ENCODE measurements at regions not wholly inside any gene's neighbourhood (a gene's known extent, or its start where the extent isn't known, plus 50 kb on each side); places are given as distances from the start of the nearest gene placed in this dataset.

DNA sequence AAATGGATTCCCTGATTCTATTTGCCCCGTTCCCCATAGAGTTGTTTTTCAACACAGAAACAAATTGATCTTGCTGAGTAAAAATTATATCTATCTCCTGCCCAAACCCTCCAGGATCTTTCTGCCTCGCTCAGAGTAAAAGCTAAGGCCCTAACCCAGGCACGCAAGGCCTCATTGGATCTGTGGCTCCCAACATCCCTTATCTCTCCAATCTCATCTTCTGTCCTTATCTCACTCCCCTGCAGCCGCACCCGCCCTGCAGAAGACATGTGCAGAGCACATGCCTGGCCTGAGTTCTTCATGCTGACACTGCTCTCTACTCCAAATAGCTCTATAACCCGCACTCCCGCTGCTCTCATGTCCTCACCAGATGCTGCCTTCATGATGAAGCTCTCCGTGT lies 543.8 kb upstream of the ZFP42 start:
- Mint-ChIP-seq H3K27me3 (ENCODE audit: insufficient read depth) (no peaks in the 10 kb centered on the region), H3K4me3 (no peak overlapping the region), H3K27ac (no peak overlapping the region), H3K9me3 (no peaks in the 10 kb centered on the region), H3K36me3 (ENCODE audit: low read depth) (no peaks in the 10 kb centered on the region), H3K4me1 (ENCODE audit: low read depth) (no peaks in the 10 kb centered on the region)
- DNase-seq, result no peak
- TF ChIP-seq, protein P1, sequence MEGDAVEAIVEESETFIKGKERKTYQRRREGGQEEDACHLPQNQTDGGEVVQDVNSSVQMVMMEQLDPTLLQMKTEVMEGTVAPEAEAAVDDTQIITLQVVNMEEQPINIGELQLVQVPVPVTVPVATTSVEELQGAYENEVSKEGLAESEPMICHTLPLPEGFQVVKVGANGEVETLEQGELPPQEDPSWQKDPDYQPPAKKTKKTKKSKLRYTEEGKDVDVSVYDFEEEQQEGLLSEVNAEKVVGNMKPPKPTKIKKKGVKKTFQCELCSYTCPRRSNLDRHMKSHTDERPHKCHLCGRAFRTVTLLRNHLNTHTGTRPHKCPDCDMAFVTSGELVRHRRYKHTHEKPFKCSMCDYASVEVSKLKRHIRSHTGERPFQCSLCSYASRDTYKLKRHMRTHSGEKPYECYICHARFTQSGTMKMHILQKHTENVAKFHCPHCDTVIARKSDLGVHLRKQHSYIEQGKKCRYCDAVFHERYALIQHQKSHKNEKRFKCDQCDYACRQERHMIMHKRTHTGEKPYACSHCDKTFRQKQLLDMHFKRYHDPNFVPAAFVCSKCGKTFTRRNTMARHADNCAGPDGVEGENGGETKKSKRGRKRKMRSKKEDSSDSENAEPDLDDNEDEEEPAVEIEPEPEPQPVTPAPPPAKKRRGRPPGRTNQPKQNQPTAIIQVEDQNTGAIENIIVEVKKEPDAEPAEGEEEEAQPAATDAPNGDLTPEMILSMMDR (IDR thresholded peaks at IDR 0.05), result no peak

DNA sequence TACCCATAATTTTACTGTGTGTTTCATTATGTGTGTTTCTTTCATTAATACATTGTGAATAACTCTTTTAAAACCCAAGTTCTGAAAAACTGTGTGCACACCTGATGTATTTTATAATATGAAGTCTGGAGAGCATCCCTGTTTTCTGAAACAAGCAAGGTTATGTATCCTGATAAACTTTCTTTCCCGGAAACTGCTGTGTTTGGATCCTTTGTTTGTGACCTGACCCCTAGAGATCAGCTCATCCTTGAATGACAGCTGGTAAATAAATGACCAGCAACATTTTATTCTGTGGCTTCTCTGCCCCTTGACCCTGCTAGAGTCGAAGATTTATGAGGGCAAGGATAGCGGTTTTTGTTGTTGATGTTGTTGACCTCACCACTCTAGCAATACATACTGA lies 535.6 kb upstream of the ZFP42 start:
- Mint-ChIP-seq H3K4me1 (ENCODE audit: low read depth) (peaks cover 5% of the 10 kb centered on the region; the same call in 1 of the 2 replicates), H3K27ac (no peak overlapping the region)
- no peak for DNase-seq

DNA sequence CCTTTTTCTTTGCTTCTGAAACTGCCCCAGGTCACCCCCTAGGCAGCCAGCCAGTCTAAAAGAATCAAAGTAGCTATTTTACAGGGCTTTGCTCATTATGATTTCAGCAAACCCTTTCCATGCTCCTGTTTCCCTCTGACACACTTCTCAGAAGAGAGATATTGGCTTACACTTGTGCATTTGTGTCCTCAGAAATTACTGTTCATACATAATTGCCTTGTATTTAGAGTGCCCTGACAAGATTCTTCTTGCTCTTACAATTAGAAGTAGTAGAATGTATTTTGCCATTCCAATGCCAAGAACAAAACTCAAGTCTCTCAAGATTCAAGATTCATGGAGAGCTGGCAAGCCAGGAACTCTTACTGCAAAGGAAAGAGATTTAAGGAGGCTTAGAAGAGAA lies 531.0 kb upstream of the ZFP42 start:
- H3K9me3 Mint-ChIP-seq, result no peaks in the 10 kb centered on the region
- peaks cover 12% of the 10 kb centered on the region; the same call in 1 of the 2 replicates for H3K4me1 Mint-ChIP-seq (ENCODE audit: low read depth)
- no peak for DNase-seq
- no peaks in the 10 kb centered on the region for H3K27me3 Mint-ChIP-seq (ENCODE audit: insufficient read depth)
- H3K27ac Mint-ChIP-seq, result no peak overlapping the region
- TF ChIP-seq, protein P1 (IDR thresholded peaks at IDR 0.05), result no peak
- no peak overlapping the region for H3K4me3 Mint-ChIP-seq
- no peaks in the 10 kb centered on the region for H3K36me3 Mint-ChIP-seq (ENCODE audit: low read depth)

More for the DNA sequence above, 535.6 kb upstream of the ZFP42 start:
- TF ChIP-seq, protein P1 (IDR thresholded peaks at IDR 0.05), result no peak
- H3K36me3 Mint-ChIP-seq (ENCODE audit: low read depth), result no peaks in the 10 kb centered on the region
- no peaks in the 10 kb centered on the region for H3K9me3 Mint-ChIP-seq
- H3K4me3 Mint-ChIP-seq, result no peak overlapping the region
- H3K27me3 Mint-ChIP-seq (ENCODE audit: insufficient read depth), result no peaks in the 10 kb centered on the region; the same call in 1 of the 2 replicates

DNA sequence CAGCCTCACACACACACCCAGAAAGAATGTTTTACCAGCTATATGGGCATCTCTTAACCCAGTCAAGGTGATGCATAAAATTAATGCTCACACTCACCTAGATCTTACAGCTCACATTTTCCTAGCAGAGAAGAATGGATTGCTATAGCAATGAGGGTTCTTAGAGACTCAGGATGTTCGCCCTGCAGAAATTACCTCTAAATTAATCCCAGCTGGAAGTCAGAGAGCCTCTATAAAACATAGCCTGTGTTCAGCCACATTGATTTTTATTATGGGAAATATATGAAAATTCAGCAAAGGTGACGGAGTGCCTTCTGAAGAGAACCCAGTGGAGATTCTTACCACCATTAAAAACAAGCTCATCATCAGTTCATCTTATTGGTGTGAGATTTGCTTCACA lies 528.3 kb upstream of the ZFP42 start:
- Mint-ChIP-seq H3K9me3 (no peaks in the 10 kb centered on the region), H3K36me3 (ENCODE audit: low read depth) (no peaks in the 10 kb centered on the region), H3K4me1 (ENCODE audit: low read depth) (peaks cover 21% of the 10 kb centered on the region; the same call in 1 of the 2 replicates), H3K27ac (no peak overlapping the region), H3K27me3 (ENCODE audit: insufficient read depth) (no peaks in the 10 kb centered on the region), H3K4me3 (no peak overlapping the region)
- TF ChIP-seq, protein P1 (IDR thresholded peaks at IDR 0.05), result no peak
- no peak for DNase-seq

DNA sequence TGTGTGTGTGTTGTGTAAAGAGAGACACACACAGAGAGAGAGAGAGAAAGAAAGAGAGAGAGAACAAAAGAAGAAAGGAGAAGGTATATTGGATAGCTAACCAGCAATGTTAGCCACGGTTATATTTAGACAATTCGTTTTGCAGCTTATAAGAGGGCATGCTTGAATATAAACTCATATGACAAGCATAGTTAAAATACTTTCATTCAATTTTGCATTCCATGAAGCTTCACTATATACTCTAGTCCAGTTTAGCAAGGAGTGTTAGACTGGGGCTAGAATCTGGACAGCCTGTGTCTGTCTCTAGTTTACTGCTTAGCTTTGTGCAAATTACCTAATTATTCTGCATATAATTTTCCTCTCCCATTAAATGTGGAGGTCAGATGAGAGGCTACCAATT lies 525.9 kb upstream of the ZFP42 start:
- H3K9me3 Mint-ChIP-seq, result no peaks in the 10 kb centered on the region
- H3K4me3 Mint-ChIP-seq, result no peak overlapping the region
- no peaks in the 10 kb centered on the region for H3K36me3 Mint-ChIP-seq (ENCODE audit: low read depth)
- no peaks in the 10 kb centered on the region for H3K27me3 Mint-ChIP-seq (ENCODE audit: insufficient read depth)
- TF ChIP-seq, protein P1 (IDR thresholded peaks at IDR 0.05), result no peak
- H3K4me1 Mint-ChIP-seq (ENCODE audit: low read depth), result peaks cover 20% of the 10 kb centered on the region
- DNase-seq, result no peak
- no peak overlapping the region for H3K27ac Mint-ChIP-seq

DNA sequence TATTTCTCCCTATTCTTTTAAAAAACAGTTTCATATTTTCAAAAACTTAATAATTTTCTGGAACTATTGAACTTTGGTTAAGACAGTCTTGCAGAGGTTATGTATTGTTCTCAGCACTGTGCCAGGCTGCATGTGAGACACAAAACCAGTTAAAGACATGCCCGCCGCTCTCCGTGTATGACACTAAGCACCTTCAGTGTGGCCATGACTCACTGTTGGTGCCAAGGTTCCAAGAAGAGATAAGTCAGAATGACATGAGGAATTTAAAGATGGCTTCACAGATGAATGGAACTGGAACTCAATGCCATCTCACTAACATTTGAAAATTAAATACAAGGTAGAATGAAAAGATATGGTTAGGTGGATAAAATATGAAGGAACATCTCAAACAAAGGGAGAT lies 525.5 kb upstream of the ZFP42 start:
- Mint-ChIP-seq H3K9me3 (no peaks in the 10 kb centered on the region), H3K27ac (no peak overlapping the region), H3K36me3 (ENCODE audit: low read depth) (no peaks in the 10 kb centered on the region), H3K4me1 (ENCODE audit: low read depth) (peaks cover 24% of the 10 kb centered on the region), H3K4me3 (no peak overlapping the region), H3K27me3 (ENCODE audit: insufficient read depth) (no peaks in the 10 kb centered on the region)
- no peak for DNase-seq
- TF ChIP-seq, protein P1 (IDR thresholded peaks at IDR 0.05), result no peak

Measured in HFFc6 (cell line).